ENCODE measurements at regions not wholly inside any gene's neighbourhood (a gene's known extent, or its start where the extent isn't known, plus 50 kb on each side); places are given as distances from the start of the nearest gene placed in this dataset.

- DNase-seq (ENCODE audit: low read depth) (no peak), FAIRE-seq (no peak)
- Mint-ChIP-seq H3K36me3 (ENCODE audit: low read depth, unreplicated experiment) (no peaks in the 10 kb centered on the region), H3K27me3 (ENCODE audit: low read depth, unreplicated experiment) (no peaks in the 10 kb centered on the region), H3K4me3 (ENCODE audit: unreplicated experiment) (no peak overlapping the region), H3K9me3 (ENCODE audit: unreplicated experiment) (no peaks in the 10 kb centered on the region), H3K4me1 (ENCODE audit: low read depth, unreplicated experiment) (no peaks in the 10 kb centered on the region), H3K27ac (ENCODE audit: unreplicated experiment) (no peak overlapping the region)
- Histone ChIP-seq H3K9me3 (ENCODE audit: insufficient read depth, low read depth, low read length) (no peaks in the 10 kb centered on the region), H3K79me2 (ENCODE audit: insufficient read depth, low read length) (no peaks in the 10 kb centered on the region), H2AFZ (ENCODE audit: low read depth, low read length) (no peak overlapping the region), H3K4me1 (ENCODE audit: insufficient read depth, low read length) (no peaks in the 10 kb centered on the region), H4K20me1 (ENCODE audit: insufficient read depth, low read length) (no peaks in the 10 kb centered on the region), H3K9ac (ENCODE audit: low read length) (no peak overlapping the region), H3K4me2 (ENCODE audit: low read length) (no peak overlapping the region), H3K36me3 (ENCODE audit: insufficient read depth, low read length) (no peaks in the 10 kb centered on the region), H3K27me3 (ENCODE audit: insufficient read depth, low read length) (no peaks in the 10 kb centered on the region), H3K4me3 (ENCODE audit: insufficient read depth, low read depth, low read length) (no peak overlapping the region), H3K27ac (ENCODE audit: low read depth, low read length) (no peak overlapping the region)
- TF ChIP-seq CTCF (IDR thresholded peaks at IDR 0.05; ENCODE audit: insufficient read depth, low read depth, low read length) (no peak), EZH2 (IDR thresholded peaks at IDR 0.05; ENCODE audit: insufficient read depth, low read length) (no peak)
These were observed 188.8 kb downstream of the EN1 start for GRCh38 chr2:118658596-118659198.

- Mint-ChIP-seq H3K4me3 (ENCODE audit: unreplicated experiment) (no peak overlapping the region), H3K36me3 (ENCODE audit: low read depth, unreplicated experiment) (no peaks in the 10 kb centered on the region), H3K9me3 (ENCODE audit: unreplicated experiment) (no peaks in the 10 kb centered on the region), H3K27me3 (ENCODE audit: low read depth, unreplicated experiment) (no peaks in the 10 kb centered on the region), H3K27ac (ENCODE audit: unreplicated experiment) (no peak overlapping the region), H3K4me1 (ENCODE audit: low read depth, unreplicated experiment) (no peaks in the 10 kb centered on the region)
- no peak overlapping the region for H3K27ac ChIP-seq (ENCODE audit: low read depth, low read length)
- FAIRE-seq = no peak
- H3K79me2 ChIP-seq (ENCODE audit: insufficient read depth, low read length) = no peaks in the 10 kb centered on the region
- no peak overlapping the region for H3K4me3 ChIP-seq (ENCODE audit: insufficient read depth, low read depth, low read length)
- no peak overlapping the region for H3K9ac ChIP-seq (ENCODE audit: low read length)
- no peaks in the 10 kb centered on the region for H3K36me3 ChIP-seq (ENCODE audit: insufficient read depth, low read length)
- H3K27me3 ChIP-seq (ENCODE audit: insufficient read depth, low read length) = no peaks in the 10 kb centered on the region
- no peak overlapping the region for H2AFZ ChIP-seq (ENCODE audit: low read depth, low read length)
- no peak overlapping the region for H3K4me2 ChIP-seq (ENCODE audit: low read length)
- no peaks in the 10 kb centered on the region for H3K9me3 ChIP-seq (ENCODE audit: insufficient read depth, low read depth, low read length)
- no peak for DNase-seq (ENCODE audit: low read depth)
- no peaks in the 10 kb centered on the region for H4K20me1 ChIP-seq (ENCODE audit: insufficient read depth, low read length)
- no peaks in the 10 kb centered on the region for H3K4me1 ChIP-seq (ENCODE audit: insufficient read depth, low read length)
- no peak for TF ChIP-seq EZH2 (IDR thresholded peaks at IDR 0.05; ENCODE audit: insufficient read depth, low read length)
- TF ChIP-seq CTCF (IDR thresholded peaks at IDR 0.05; ENCODE audit: insufficient read depth, low read depth, low read length) = no peak
These were observed 190.0 kb downstream of the EN1 start for GRCh38 chr2:118657466-118657865.

- TF ChIP-seq EZH2 (IDR thresholded peaks at IDR 0.05; ENCODE audit: insufficient read depth, low read length) = no peak
- TF ChIP-seq CTCF (IDR thresholded peaks at IDR 0.05; ENCODE audit: insufficient read depth, low read depth, low read length) = no peak
- FAIRE-seq (no peak), DNase-seq (ENCODE audit: low read depth) (peak; percentile 70)
- no peak overlapping the region for H3K9ac ChIP-seq (ENCODE audit: low read length)
- no peaks in the 10 kb centered on the region for H3K36me3 Mint-ChIP-seq (ENCODE audit: low read depth, unreplicated experiment)
- H3K36me3 ChIP-seq (ENCODE audit: insufficient read depth, low read length) = no peaks in the 10 kb centered on the region
- H3K27ac Mint-ChIP-seq (ENCODE audit: unreplicated experiment) = no peak overlapping the region
- H3K79me2 ChIP-seq (ENCODE audit: insufficient read depth, low read length) = no peaks in the 10 kb centered on the region
- peaks cover 2% of the 10 kb centered on the region for H3K9me3 Mint-ChIP-seq (ENCODE audit: unreplicated experiment)
- no peaks in the 10 kb centered on the region for H3K27me3 Mint-ChIP-seq (ENCODE audit: low read depth, unreplicated experiment)
- no peak overlapping the region for H3K4me3 ChIP-seq (ENCODE audit: insufficient read depth, low read depth, low read length)
- no peaks in the 10 kb centered on the region for H3K9me3 ChIP-seq (ENCODE audit: insufficient read depth, low read depth, low read length)
- no peak overlapping the region for H3K4me3 Mint-ChIP-seq (ENCODE audit: unreplicated experiment)
- H3K4me1 ChIP-seq (ENCODE audit: insufficient read depth, low read length) = no peaks in the 10 kb centered on the region
- H3K4me2 ChIP-seq (ENCODE audit: low read length) = no peak overlapping the region
- no peak overlapping the region for H2AFZ ChIP-seq (ENCODE audit: low read depth, low read length)
- no peaks in the 10 kb centered on the region for H4K20me1 ChIP-seq (ENCODE audit: insufficient read depth, low read length)
- H3K27ac ChIP-seq (ENCODE audit: low read depth, low read length) = no peak overlapping the region
- H3K4me1 Mint-ChIP-seq (ENCODE audit: low read depth, unreplicated experiment) = no peaks in the 10 kb centered on the region
- H3K27me3 ChIP-seq (ENCODE audit: insufficient read depth, low read length) = no peaks in the 10 kb centered on the region
These were observed 192.5 kb downstream of the EN1 start for GRCh38 chr2:118654945-118655344.
